HepG2 (cell line): ENCODE measurements at regions not wholly inside any gene's neighbourhood (a gene's known extent, or its start where the extent isn't known, plus 50 kb on each side); places are given as distances from the start of the nearest gene placed in this dataset.

ENCODE experiments used
- BORCS8-MEF2B ChIP-seq: sonication (generic); formaldehyde crosslinking; IDR thresholded peaks from 2 replicates; pipeline ENCODE4 v1.8.0; 2022; ENCODE audit warnings: mild to moderate bottlenecking, missing genetic modification reagents
- CENPX ChIP-seq: sonication (generic); formaldehyde crosslinking; IDR thresholded peaks from 2 replicates; pipeline ENCODE4 v1.9.0; 2021; ENCODE audit warnings: mild to moderate bottlenecking, missing genetic modification reagents, moderate library complexity
- GATAD2A ChIP-seq: IDR thresholded peaks from 2 replicates; pipeline ENCODE4 v1.6.1; 2016
- MATR3 ChIP-seq: sonication (generic); formaldehyde crosslinking; IDR thresholded peaks from 2 replicates; pipeline ENCODE4 v1.4.0; 2020; ENCODE audit warnings: missing genetic modification reagents
- MIER2 ChIP-seq: IDR thresholded peaks from 2 replicates; pipeline ENCODE4 v1.6.1; 2016; ENCODE audit warnings: missing biosample characterization, missing genetic modification reagents
- NCOA2 ChIP-seq: sonication (generic); formaldehyde crosslinking; IDR thresholded peaks from 2 replicates; pipeline ENCODE4 v1.8.0; 2022; ENCODE audit warnings: inconsistent platforms
- NR2F2 ChIP-seq: IDR thresholded peaks from 2 replicates; pipeline ENCODE4 v1.6.1; 2012; ENCODE audit warnings: low read depth, inconsistent platforms, borderline replicate concordance
- POLR2G ChIP-seq: fragments of 200-400 bp; formaldehyde crosslinking; IDR thresholded peaks from 2 replicates; pipeline ENCODE4 v1.6.1; 2018; ENCODE audit warnings: mild to moderate bottlenecking, low read depth, low read length, moderate library complexity
- PRPF4 ChIP-seq: fragments of 200-400 bp; formaldehyde crosslinking; IDR thresholded peaks from 2 replicates; pipeline ENCODE4 v1.6.1; 2016; ENCODE audit warnings: low read length, low read depth; ENCODE audit not compliant: poor library complexity, severe bottlenecking
- ZC3H4 ChIP-seq: sonication (generic); formaldehyde crosslinking; IDR thresholded peaks from 2 replicates; pipeline ENCODE4 v1.4.0; 2020; ENCODE audit warnings: missing genetic modification reagents, borderline replicate concordance
- ZNF10 ChIP-seq: sonication (generic); formaldehyde crosslinking; IDR thresholded peaks from 2 replicates; pipeline ENCODE4 v1.4.0; 2020; ENCODE audit warnings: mild to moderate bottlenecking, low read depth, missing genetic modification reagents, borderline replicate concordance
- ZNF30 ChIP-seq: sonication (generic); formaldehyde crosslinking; IDR thresholded peaks from 2 replicates; pipeline ENCODE4 v1.5.0; 2020; ENCODE audit warnings: mild to moderate bottlenecking, missing genetic modification reagents
- ZNF350 ChIP-seq: sonication (generic); formaldehyde crosslinking; IDR thresholded peaks from 2 replicates; pipeline ENCODE4 v1.4.0; 2020; ENCODE audit warnings: mild to moderate bottlenecking, low read depth, missing genetic modification reagents, borderline replicate concordance
- ZNF431 ChIP-seq: sonication (generic); formaldehyde crosslinking; IDR thresholded peaks from 2 replicates; pipeline ENCODE4 v1.9.0; 2022; ENCODE audit warnings: missing genetic modification reagents, low read depth, mild to moderate bottlenecking, borderline replicate concordance
- ZNF674 ChIP-seq: sonication (generic); formaldehyde crosslinking; IDR thresholded peaks from 2 replicates; pipeline ENCODE4 v1.5.0; 2020; ENCODE audit warnings: low read depth, mild to moderate bottlenecking, missing genetic modification reagents
- ZNF709 ChIP-seq: sonication (generic); formaldehyde crosslinking; IDR thresholded peaks from 2 replicates; pipeline ENCODE4 v1.5.0; 2020; ENCODE audit warnings: mild to moderate bottlenecking, missing genetic modification reagents
- ZNF878 ChIP-seq: sonication (generic); formaldehyde crosslinking; IDR thresholded peaks from 2 replicates; pipeline ENCODE4 v1.8.1; 2023; ENCODE audit warnings: mild to moderate bottlenecking, missing genetic modification reagents, moderate library complexity
- TF ChIP-seq, protein P1 (sequence below): sonication (generic); formaldehyde crosslinking; IDR thresholded peaks from 2 replicates; pipeline ENCODE4 v1.4.0; 2020; ENCODE audit warnings: missing genetic modification reagents, mild to moderate bottlenecking, borderline replicate concordance
- TF ChIP-seq, protein P2 (sequence below): sonication (generic); formaldehyde crosslinking; IDR thresholded peaks from 2 replicates; pipeline ENCODE4 v1.4.0; 2020; ENCODE audit warnings: missing genetic modification reagents
- TF ChIP-seq, protein P3 (sequence below): sonication (generic); formaldehyde crosslinking; IDR thresholded peaks from 2 replicates; pipeline ENCODE4 v1.8.0; 2023; ENCODE audit warnings: mild to moderate bottlenecking, missing genetic modification reagents
- TF ChIP-seq, protein P4 (sequence below): sonication (generic); formaldehyde crosslinking; IDR thresholded peaks from 2 replicates; pipeline ENCODE4 v1.5.1; 2020; ENCODE audit warnings: mild to moderate bottlenecking, missing genetic modification reagents, moderate library complexity
- TF ChIP-seq, protein P5 (sequence below): sonication (generic); formaldehyde crosslinking; IDR thresholded peaks from 2 replicates; pipeline ENCODE4 v1.9.0; 2022; ENCODE audit warnings: missing genetic modification reagents, mild to moderate bottlenecking, borderline replicate concordance

DNA sequence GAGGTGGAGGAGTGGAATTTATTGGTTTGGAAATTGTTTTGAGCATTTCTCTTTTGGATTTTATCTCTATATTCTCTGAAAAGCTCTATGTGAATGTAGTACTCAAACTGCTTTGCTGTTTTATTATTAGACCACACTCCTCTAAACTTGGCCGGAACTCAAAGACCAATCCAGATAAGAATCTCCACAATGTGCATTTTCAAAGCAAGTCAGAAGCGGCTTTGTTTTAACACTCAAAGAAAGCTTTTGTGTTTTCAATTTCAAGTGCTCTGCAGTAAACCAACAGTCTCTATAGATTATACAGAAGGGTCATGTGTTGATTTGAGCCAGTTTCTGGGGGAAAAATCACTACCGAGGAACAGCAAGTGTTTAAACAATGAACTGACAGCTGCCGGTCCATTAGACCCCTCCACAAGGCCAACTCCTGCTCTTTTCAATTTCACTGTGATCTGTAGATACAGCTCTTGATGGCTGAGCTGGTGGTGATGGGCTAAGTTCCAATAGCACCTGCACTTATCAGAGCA is 79.4 kb downstream of the FTHL17 start (continued):
- TF ChIP-seq POLR2G (no peak), ZNF878 (CRISPR knock-in tag) (no peak), CENPX (CRISPR knock-in tag) (no peak), PRPF4 (no peak), ZNF30 (CRISPR knock-in tag) (no peak), ZNF350 (CRISPR knock-in tag) (no peak), ZNF431 (no peak), ZNF10 (CRISPR knock-in tag) (no peak), MIER2 (no peak), BORCS8-MEF2B (CRISPR knock-in tag) (no peak), ZNF674 (no peak), ZNF709 (CRISPR knock-in tag) (no peak), NCOA2 (CRISPR knock-in tag) (peak; percentile 75), ZC3H4 (no peak), NR2F2 (peak; percentile 42; the same call in 1 of the 2 replicates), GATAD2A (CRISPR knock-in tag) (peak; percentile 62), MATR3 (CRISPR knock-in tag) (no peak)
- TF ChIP-seq, protein P1, sequence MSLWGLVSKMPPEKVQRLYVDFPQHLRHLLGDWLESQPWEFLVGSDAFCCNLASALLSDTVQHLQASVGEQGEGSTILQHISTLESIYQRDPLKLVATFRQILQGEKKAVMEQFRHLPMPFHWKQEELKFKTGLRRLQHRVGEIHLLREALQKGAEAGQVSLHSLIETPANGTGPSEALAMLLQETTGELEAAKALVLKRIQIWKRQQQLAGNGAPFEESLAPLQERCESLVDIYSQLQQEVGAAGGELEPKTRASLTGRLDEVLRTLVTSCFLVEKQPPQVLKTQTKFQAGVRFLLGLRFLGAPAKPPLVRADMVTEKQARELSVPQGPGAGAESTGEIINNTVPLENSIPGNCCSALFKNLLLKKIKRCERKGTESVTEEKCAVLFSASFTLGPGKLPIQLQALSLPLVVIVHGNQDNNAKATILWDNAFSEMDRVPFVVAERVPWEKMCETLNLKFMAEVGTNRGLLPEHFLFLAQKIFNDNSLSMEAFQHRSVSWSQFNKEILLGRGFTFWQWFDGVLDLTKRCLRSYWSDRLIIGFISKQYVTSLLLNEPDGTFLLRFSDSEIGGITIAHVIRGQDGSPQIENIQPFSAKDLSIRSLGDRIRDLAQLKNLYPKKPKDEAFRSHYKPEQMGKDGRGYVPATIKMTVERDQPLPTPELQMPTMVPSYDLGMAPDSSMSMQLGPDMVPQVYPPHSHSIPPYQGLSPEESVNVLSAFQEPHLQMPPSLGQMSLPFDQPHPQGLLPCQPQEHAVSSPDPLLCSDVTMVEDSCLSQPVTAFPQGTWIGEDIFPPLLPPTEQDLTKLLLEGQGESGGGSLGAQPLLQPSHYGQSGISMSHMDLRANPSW (CRISPR knock-in tag), result no peak
- TF ChIP-seq, protein P2, sequence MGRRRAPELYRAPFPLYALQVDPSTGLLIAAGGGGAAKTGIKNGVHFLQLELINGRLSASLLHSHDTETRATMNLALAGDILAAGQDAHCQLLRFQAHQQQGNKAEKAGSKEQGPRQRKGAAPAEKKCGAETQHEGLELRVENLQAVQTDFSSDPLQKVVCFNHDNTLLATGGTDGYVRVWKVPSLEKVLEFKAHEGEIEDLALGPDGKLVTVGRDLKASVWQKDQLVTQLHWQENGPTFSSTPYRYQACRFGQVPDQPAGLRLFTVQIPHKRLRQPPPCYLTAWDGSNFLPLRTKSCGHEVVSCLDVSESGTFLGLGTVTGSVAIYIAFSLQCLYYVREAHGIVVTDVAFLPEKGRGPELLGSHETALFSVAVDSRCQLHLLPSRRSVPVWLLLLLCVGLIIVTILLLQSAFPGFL (CRISPR knock-in tag), result no peak
- TF ChIP-seq, protein P3, sequence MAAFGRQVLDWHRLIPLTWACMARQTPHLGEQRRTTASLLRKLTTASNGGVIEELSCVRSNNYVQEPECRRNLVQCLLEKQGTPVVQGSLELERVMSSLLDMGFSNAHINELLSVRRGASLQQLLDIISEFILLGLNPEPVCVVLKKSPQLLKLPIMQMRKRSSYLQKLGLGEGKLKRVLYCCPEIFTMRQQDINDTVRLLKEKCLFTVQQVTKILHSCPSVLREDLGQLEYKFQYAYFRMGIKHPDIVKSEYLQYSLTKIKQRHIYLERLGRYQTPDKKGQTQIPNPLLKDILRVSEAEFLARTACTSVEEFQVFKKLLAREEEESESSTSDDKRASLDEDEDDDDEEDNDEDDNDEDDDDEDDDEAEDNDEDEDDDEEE (CRISPR knock-in tag), result no peak
- TF ChIP-seq, protein P4, sequence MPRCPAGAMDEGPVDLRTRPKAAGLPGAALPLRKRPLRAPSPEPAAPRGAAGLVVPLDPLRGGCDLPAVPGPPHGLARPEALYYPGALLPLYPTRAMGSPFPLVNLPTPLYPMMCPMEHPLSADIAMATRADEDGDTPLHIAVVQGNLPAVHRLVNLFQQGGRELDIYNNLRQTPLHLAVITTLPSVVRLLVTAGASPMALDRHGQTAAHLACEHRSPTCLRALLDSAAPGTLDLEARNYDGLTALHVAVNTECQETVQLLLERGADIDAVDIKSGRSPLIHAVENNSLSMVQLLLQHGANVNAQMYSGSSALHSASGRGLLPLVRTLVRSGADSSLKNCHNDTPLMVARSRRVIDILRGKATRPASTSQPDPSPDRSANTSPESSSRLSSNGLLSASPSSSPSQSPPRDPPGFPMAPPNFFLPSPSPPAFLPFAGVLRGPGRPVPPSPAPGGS (CRISPR knock-in tag), result no peak
- TF ChIP-seq, protein P5, sequence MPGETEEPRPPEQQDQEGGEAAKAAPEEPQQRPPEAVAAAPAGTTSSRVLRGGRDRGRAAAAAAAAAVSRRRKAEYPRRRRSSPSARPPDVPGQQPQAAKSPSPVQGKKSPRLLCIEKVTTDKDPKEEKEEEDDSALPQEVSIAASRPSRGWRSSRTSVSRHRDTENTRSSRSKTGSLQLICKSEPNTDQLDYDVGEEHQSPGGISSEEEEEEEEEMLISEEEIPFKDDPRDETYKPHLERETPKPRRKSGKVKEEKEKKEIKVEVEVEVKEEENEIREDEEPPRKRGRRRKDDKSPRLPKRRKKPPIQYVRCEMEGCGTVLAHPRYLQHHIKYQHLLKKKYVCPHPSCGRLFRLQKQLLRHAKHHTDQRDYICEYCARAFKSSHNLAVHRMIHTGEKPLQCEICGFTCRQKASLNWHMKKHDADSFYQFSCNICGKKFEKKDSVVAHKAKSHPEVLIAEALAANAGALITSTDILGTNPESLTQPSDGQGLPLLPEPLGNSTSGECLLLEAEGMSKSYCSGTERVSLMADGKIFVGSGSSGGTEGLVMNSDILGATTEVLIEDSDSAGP (CRISPR knock-in tag), result no peak
